ENCODE measurements at regions not wholly inside any gene's neighbourhood (a gene's known extent, or its start where the extent isn't known, plus 50 kb on each side); places are given as distances from the start of the nearest gene placed in this dataset.

GRCh38 chr2:42970151-42970550 lies 177.8 kb upstream of the HAAO start:
- DNase-seq (ENCODE audit: low spot score) = peak; percentile 26
- no peak overlapping the region for H3K4me3 Mint-ChIP-seq (ENCODE audit: unreplicated experiment)
- H3K9me3 Mint-ChIP-seq (ENCODE audit: low read depth) = no peaks in the 10 kb centered on the region
- peak overlapping the region; percentile 49 for H3K27ac Mint-ChIP-seq (ENCODE audit: unreplicated experiment)
- no peaks in the 10 kb centered on the region for H3K27me3 Mint-ChIP-seq (ENCODE audit: low read depth)
- H3K4me1 Mint-ChIP-seq (ENCODE audit: low read depth) = peaks cover 61% of the 10 kb centered on the region
- no peaks in the 10 kb centered on the region for H3K36me3 Mint-ChIP-seq (ENCODE audit: low read depth)
- TF ChIP-seq, protein P1, sequence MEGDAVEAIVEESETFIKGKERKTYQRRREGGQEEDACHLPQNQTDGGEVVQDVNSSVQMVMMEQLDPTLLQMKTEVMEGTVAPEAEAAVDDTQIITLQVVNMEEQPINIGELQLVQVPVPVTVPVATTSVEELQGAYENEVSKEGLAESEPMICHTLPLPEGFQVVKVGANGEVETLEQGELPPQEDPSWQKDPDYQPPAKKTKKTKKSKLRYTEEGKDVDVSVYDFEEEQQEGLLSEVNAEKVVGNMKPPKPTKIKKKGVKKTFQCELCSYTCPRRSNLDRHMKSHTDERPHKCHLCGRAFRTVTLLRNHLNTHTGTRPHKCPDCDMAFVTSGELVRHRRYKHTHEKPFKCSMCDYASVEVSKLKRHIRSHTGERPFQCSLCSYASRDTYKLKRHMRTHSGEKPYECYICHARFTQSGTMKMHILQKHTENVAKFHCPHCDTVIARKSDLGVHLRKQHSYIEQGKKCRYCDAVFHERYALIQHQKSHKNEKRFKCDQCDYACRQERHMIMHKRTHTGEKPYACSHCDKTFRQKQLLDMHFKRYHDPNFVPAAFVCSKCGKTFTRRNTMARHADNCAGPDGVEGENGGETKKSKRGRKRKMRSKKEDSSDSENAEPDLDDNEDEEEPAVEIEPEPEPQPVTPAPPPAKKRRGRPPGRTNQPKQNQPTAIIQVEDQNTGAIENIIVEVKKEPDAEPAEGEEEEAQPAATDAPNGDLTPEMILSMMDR (IDR thresholded peaks at IDR 0.05) = no peak

- Mint-ChIP-seq H3K27ac (ENCODE audit: unreplicated experiment) (peak overlapping the region; percentile 49), H3K27me3 (ENCODE audit: low read depth) (no peaks in the 10 kb centered on the region), H3K9me3 (ENCODE audit: low read depth) (no peaks in the 10 kb centered on the region), H3K4me1 (ENCODE audit: low read depth) (peaks cover 62% of the 10 kb centered on the region), H3K4me3 (ENCODE audit: unreplicated experiment) (no peak overlapping the region), H3K36me3 (ENCODE audit: low read depth) (no peaks in the 10 kb centered on the region)
- peak; percentile 81 for DNase-seq (ENCODE audit: low spot score)
- TF ChIP-seq, protein P1 (IDR thresholded peaks at IDR 0.05) = peak; percentile 5
Measured at GRCh38 chr2:42969231-42970150, 177.1 kb upstream of the HAAO start.

DNA sequence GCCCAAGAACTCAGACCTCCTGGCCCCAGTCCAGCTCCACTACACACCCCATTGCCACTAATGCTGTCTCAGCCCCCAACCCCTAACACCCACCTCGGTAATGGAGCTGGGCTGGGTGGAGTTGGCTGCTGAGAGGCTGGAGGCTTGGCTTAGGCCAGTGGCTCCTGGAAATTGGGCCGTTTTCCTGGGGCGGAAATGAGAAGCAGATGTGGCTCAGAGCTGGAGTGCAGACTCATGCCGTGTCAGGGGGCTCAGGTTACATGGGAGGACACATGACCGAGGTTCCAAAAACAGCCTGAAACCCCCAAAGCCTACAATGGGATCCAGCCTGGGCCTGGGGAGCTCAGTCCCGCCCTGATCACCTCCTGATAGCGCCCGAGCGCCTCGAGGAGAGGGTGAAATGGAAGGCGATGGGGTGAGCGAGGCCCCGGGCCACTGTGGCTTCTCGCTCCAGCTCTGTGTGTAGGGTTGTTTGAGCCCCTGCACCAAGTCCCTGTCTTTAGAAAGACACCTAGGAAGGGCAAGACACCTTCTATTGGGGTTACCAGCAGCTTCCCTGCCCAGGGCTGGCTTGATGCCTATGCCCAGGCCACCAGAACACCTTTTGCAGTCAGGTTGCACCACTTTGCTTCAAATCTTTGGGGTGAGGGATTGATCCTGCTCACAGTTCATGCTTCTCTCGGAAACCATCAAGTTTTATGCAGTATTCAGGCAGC lies 175.7 kb upstream of the HAAO start:
- H3K9me3 Mint-ChIP-seq (ENCODE audit: low read depth) = no peaks in the 10 kb centered on the region
- H3K4me1 Mint-ChIP-seq (ENCODE audit: low read depth) = peaks cover 61% of the 10 kb centered on the region
- peak; percentile 75 for DNase-seq (ENCODE audit: low spot score)
- H3K4me3 Mint-ChIP-seq (ENCODE audit: unreplicated experiment) = no peak overlapping the region
- TF ChIP-seq, protein P1 (IDR thresholded peaks at IDR 0.05) = no peak
- H3K27ac Mint-ChIP-seq (ENCODE audit: unreplicated experiment) = peak overlapping the region; percentile 59
- no peaks in the 10 kb centered on the region for H3K27me3 Mint-ChIP-seq (ENCODE audit: low read depth)
- H3K36me3 Mint-ChIP-seq (ENCODE audit: low read depth) = no peaks in the 10 kb centered on the region

DNA sequence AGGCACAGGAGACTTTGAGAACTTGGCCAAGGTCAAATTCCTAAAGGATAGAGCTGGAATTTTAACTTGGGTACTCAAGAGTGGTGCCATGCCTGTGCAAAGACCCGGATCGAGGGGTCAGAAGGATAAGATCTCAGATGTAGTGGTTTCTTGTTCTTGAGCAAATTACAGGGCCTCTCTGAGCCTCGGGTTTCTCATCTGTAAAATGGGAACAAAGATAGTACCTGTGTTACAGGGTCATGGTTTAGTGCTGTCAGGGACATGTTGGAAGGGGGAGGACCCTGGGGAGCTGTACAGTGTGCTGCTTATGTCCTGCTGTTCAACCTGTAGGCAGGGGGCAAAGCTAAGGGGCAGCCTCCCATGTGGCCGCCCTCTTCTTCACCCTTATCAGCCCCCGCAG lies 173.5 kb upstream of the HAAO start:
- H3K9me3 Mint-ChIP-seq (ENCODE audit: low read depth) = no peaks in the 10 kb centered on the region
- no peak overlapping the region for H3K27ac Mint-ChIP-seq (ENCODE audit: unreplicated experiment)
- no peak for DNase-seq (ENCODE audit: low spot score)
- H3K4me1 Mint-ChIP-seq (ENCODE audit: low read depth) = peaks cover 74% of the 10 kb centered on the region
- TF ChIP-seq, protein P1 (IDR thresholded peaks at IDR 0.05) = no peak
- no peak overlapping the region for H3K4me3 Mint-ChIP-seq (ENCODE audit: unreplicated experiment)
- H3K36me3 Mint-ChIP-seq (ENCODE audit: low read depth) = no peaks in the 10 kb centered on the region
- no peaks in the 10 kb centered on the region for H3K27me3 Mint-ChIP-seq (ENCODE audit: low read depth)

DNA sequence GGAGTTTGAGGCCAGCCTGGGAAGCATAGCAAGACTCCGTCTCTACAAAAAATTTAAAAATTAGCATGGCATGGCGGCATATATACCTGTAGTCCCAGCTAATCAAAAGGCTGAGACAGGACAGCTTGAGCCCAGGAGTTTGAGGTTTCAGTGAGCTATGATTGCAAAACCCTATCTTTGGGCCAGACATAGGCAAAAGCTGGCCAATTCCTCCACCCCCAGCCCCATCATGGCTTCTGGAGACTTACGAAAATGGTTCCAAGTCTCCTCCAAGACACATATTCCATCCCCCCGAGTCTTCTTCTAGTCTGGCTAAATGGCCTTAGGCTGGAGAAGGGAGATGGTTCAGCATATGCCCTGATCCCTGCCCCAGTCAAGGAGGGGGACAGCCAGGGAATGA lies 172.8 kb upstream of the HAAO start:
- TF ChIP-seq, protein P1 (IDR thresholded peaks at IDR 0.05) = no peak
- Mint-ChIP-seq H3K4me1 (ENCODE audit: low read depth) (peaks cover 77% of the 10 kb centered on the region), H3K9me3 (ENCODE audit: low read depth) (no peaks in the 10 kb centered on the region), H3K27me3 (ENCODE audit: low read depth) (no peaks in the 10 kb centered on the region), H3K4me3 (ENCODE audit: unreplicated experiment) (no peak overlapping the region), H3K36me3 (ENCODE audit: low read depth) (no peaks in the 10 kb centered on the region), H3K27ac (ENCODE audit: unreplicated experiment) (peak overlapping the region; percentile 94)
- DNase-seq (ENCODE audit: low spot score) = no peak
